OCI-LY7 (cell line): ENCODE measurements at regions not wholly inside any gene's neighbourhood (a gene's known extent, or its start where the extent isn't known, plus 50 kb on each side); places are given as distances from the start of the nearest gene placed in this dataset.

Experiments used
- EZH2phosphoT487 ChIP-seq: fragments of 200-600 bp; sonication (generic); IDR thresholded peaks from 2 replicates; pipeline ENCODE4 v1.6.1; 2018; ENCODE audit warnings: low read depth, borderline replicate concordance, mild to moderate bottlenecking, mixed run types, antibody characterized with exemption, low read length, moderate library complexity, mixed read lengths
- TF ChIP-seq, protein P1 (sequence below): fragments of 200-600 bp; sonication (generic); conservative IDR thresholded peaks from 2 replicates; pipeline ENCODE4 v1.5.1; 2014; ENCODE audit warnings: mild to moderate bottlenecking, antibody characterized with exemption, low read length, moderate library complexity, mixed read lengths

DNA sequence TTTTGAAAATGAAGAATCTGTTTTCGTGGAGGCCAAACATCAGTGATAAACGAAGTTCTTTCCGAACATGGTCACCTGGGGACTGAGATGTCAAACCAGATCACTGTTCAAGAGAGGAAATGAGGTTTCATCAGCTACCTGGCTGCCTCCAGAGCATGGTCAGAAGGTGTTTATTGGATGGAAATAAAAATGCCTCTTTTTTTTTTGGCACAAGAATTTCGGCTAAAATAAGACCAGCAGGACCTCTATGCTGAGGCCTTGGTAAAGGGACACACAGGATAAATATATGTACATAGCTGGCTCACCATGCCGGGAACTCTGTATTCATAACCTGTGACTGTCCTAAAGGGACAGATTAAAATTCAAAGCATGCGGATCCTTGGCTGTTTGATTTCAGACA lies 135.3 kb downstream of the UTP18 start:
- no peak for TF ChIP-seq EZH2phosphoT487
- TF ChIP-seq, protein P1, sequence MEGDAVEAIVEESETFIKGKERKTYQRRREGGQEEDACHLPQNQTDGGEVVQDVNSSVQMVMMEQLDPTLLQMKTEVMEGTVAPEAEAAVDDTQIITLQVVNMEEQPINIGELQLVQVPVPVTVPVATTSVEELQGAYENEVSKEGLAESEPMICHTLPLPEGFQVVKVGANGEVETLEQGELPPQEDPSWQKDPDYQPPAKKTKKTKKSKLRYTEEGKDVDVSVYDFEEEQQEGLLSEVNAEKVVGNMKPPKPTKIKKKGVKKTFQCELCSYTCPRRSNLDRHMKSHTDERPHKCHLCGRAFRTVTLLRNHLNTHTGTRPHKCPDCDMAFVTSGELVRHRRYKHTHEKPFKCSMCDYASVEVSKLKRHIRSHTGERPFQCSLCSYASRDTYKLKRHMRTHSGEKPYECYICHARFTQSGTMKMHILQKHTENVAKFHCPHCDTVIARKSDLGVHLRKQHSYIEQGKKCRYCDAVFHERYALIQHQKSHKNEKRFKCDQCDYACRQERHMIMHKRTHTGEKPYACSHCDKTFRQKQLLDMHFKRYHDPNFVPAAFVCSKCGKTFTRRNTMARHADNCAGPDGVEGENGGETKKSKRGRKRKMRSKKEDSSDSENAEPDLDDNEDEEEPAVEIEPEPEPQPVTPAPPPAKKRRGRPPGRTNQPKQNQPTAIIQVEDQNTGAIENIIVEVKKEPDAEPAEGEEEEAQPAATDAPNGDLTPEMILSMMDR: no peak
